ENCODE measurements at regions not wholly inside any gene's neighbourhood (a gene's known extent, or its start where the extent isn't known, plus 50 kb on each side); places are given as distances from the start of the nearest gene placed in this dataset.

DNA sequence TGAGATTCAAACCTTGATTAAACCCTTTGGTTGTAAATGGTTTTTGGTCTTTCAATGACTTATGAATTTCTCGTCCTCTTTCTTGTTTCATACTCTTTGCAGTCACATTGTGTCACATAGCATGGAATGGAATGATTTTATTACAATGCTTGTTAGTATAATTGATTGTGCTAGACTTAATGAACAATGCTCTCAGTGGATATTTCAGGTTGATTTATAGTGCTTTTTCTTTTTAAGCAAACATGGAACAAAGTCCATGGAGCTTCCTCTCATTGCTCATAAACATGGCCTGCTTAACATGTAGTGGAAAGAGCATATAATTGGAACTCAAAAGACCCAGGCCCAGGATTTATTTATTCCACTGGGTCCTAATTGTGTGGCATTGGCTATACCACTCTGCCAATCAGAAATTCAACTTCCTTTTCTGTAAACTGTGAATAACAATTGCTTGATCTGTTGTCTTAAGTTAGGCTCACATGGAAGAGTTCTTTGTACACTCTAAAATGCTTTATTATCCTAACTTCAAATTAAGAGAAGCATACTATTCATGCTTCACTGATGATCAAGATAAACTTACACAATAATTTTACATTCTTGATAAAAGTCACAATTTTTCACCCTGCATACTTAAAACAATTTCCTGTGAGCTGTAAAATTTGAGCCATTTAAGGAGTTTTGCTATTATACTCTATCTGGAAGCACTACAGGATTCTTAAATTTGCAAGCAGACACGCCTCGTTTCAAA is 370.5 kb upstream of the PDE3A start:
- no peak for DNase-seq
- Mint-ChIP-seq H3K27ac (ENCODE audit: unreplicated experiment) (no peak overlapping the region), H3K4me1 (ENCODE audit: low read depth, unreplicated experiment) (peaks cover 13% of the 10 kb centered on the region), H3K9me3 (ENCODE audit: unreplicated experiment) (peaks cover 10% of the 10 kb centered on the region), H3K27me3 (ENCODE audit: insufficient read depth, unreplicated experiment) (no peaks in the 10 kb centered on the region), H3K36me3 (ENCODE audit: insufficient read depth, unreplicated experiment) (no peaks in the 10 kb centered on the region), H3K4me3 (ENCODE audit: unreplicated experiment) (no peak overlapping the region)
- H3K36me3 ChIP-seq (ENCODE audit: control insufficient read depth, insufficient read depth, low read length), result no peaks in the 10 kb centered on the region
- H3K4me1 ChIP-seq, result peaks cover 34% of the 10 kb centered on the region
- ChIA-PET POLR2A (no interaction called here), CTCF (no interaction called here)
- no peak overlapping the region for H3K4me3 ChIP-seq (ENCODE audit: low read depth, low read length)
- no peaks in the 10 kb centered on the region for H3K9me3 ChIP-seq
- intact Hi-C loops (cut with micrococcal nuclease; ENCODE audit: unreplicated experiment), result loop anchor here (1.0 kb wide), 1 partner anchor 33 kb away; no protein-coding TSS in a partner anchor
- TF ChIP-seq, protein P1, sequence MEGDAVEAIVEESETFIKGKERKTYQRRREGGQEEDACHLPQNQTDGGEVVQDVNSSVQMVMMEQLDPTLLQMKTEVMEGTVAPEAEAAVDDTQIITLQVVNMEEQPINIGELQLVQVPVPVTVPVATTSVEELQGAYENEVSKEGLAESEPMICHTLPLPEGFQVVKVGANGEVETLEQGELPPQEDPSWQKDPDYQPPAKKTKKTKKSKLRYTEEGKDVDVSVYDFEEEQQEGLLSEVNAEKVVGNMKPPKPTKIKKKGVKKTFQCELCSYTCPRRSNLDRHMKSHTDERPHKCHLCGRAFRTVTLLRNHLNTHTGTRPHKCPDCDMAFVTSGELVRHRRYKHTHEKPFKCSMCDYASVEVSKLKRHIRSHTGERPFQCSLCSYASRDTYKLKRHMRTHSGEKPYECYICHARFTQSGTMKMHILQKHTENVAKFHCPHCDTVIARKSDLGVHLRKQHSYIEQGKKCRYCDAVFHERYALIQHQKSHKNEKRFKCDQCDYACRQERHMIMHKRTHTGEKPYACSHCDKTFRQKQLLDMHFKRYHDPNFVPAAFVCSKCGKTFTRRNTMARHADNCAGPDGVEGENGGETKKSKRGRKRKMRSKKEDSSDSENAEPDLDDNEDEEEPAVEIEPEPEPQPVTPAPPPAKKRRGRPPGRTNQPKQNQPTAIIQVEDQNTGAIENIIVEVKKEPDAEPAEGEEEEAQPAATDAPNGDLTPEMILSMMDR (IDR thresholded peaks at IDR 0.05; ENCODE audit: insufficient read depth in 1 of 2, low read depth in 1 of 2, low read length in 1 of 2, severe bottlenecking in 1 of 2, unreplicated experiment in 1 of 2), result no peak
- no TSS peak for BruUV-seq (replicated peaks)
- no peaks in the 10 kb centered on the region for H3K27me3 ChIP-seq (replicated peaks; ENCODE audit: control insufficient read depth, insufficient read depth, low read length)

DNA sequence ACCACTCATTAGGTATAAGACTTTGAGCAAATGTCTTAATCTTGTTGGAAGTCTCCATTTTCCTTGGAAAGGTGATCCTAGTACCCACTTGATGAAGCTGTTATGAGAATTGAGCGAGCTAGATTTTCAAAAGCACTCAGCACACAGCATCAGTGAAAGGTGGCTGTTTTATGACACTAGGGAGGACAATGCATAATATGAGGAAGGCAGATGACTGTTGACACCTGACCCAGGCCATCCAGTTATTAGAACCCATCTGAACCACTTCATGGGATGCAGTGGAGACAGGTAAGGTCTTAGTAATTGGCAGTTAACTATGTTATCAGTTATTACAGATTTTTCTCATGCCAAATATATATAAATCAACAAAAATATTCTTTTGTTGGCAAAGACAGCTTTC is 369.9 kb upstream of the PDE3A start:
- Mint-ChIP-seq H3K4me3 (ENCODE audit: unreplicated experiment) (no peak overlapping the region), H3K27ac (ENCODE audit: unreplicated experiment) (no peak overlapping the region), H3K27me3 (ENCODE audit: insufficient read depth, unreplicated experiment) (no peaks in the 10 kb centered on the region), H3K36me3 (ENCODE audit: insufficient read depth, unreplicated experiment) (no peaks in the 10 kb centered on the region), H3K9me3 (ENCODE audit: unreplicated experiment) (peaks cover 7% of the 10 kb centered on the region), H3K4me1 (ENCODE audit: low read depth, unreplicated experiment) (peaks cover 13% of the 10 kb centered on the region)
- no peak for DNase-seq
- Histone ChIP-seq H3K27me3 (replicated peaks; ENCODE audit: control insufficient read depth, insufficient read depth, low read length) (no peaks in the 10 kb centered on the region), H3K4me1 (peaks cover 34% of the 10 kb centered on the region), H3K9me3 (no peaks in the 10 kb centered on the region), H3K4me3 (ENCODE audit: low read depth, low read length) (no peak overlapping the region), H3K36me3 (ENCODE audit: control insufficient read depth, insufficient read depth, low read length) (no peaks in the 10 kb centered on the region)
- TF ChIP-seq, protein P1 (IDR thresholded peaks at IDR 0.05; ENCODE audit: insufficient read depth in 1 of 2, low read depth in 1 of 2, low read length in 1 of 2, severe bottlenecking in 1 of 2, unreplicated experiment in 1 of 2), result no peak
- CTCF ChIA-PET, result no interaction called here
- POLR2A ChIA-PET, result no interaction called here
- intact Hi-C loops (cut with micrococcal nuclease; ENCODE audit: unreplicated experiment), result loop anchor here (1.0 kb wide), 1 partner anchor 33 kb away; no protein-coding TSS in a partner anchor
- BruUV-seq (replicated peaks), result no TSS peak

DNA sequence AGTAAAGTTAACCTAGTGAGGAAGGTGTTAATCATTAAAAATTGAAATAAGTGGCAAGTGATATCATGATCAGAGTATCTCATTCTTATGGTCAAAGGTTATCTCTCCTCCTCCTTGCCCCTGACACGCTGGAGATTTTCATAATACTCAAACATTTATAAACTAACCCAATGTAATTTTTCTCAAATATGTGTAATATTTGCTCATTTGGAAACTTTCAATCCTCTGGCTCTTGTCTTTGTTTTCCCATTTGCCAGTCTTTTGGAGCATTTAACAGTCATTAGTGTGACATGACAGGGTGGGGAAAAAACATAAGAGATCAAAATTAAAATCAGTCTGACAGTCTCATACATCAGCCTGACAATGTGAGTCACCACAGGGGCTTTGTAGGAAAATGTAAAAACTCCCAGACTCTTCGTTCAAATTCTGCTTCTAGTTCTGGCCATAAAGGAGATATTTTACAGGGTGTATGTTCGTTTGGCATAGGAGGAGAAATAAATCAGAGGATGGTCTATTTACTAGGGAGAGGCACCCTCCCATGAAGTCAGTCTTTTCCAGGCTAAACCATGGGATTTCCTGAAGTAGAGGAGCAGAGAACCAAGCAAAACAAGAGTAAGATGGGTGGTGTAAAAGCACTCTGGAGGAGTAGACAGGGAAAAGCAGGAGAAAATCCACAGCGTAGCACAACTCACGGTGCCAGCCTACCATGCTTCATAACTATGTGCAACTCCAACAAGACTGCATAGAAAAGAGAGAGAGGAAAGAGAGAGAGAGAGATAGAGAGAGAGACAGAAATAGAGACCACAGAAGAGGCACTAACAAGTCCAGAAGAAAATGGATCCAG is 369.2 kb upstream of the PDE3A start:
- ChIA-PET POLR2A (no interaction called here), CTCF (no interaction called here)
- H3K9me3 ChIP-seq, result no peaks in the 10 kb centered on the region
- BruUV-seq (replicated peaks), result TSS peak; percentile 33
- Mint-ChIP-seq H3K4me3 (ENCODE audit: unreplicated experiment) (no peak overlapping the region), H3K4me1 (ENCODE audit: low read depth, unreplicated experiment) (peaks cover 13% of the 10 kb centered on the region), H3K27ac (ENCODE audit: unreplicated experiment) (no peak overlapping the region), H3K27me3 (ENCODE audit: insufficient read depth, unreplicated experiment) (no peaks in the 10 kb centered on the region), H3K36me3 (ENCODE audit: insufficient read depth, unreplicated experiment) (no peaks in the 10 kb centered on the region), H3K9me3 (ENCODE audit: unreplicated experiment) (no peaks in the 10 kb centered on the region)
- H3K4me3 ChIP-seq (ENCODE audit: low read depth, low read length), result no peak overlapping the region
- intact Hi-C loops (cut with micrococcal nuclease; ENCODE audit: unreplicated experiment), result loop anchor here (1.0 kb wide), 2 partner anchors 19 to 32 kb away; no protein-coding TSS in a partner anchor
- H3K36me3 ChIP-seq (ENCODE audit: control insufficient read depth, insufficient read depth, low read length), result no peaks in the 10 kb centered on the region
- H3K27me3 ChIP-seq (replicated peaks; ENCODE audit: control insufficient read depth, insufficient read depth, low read length), result no peaks in the 10 kb centered on the region
- TF ChIP-seq, protein P1 (IDR thresholded peaks at IDR 0.05; ENCODE audit: insufficient read depth in 1 of 2, low read depth in 1 of 2, low read length in 1 of 2, severe bottlenecking in 1 of 2, unreplicated experiment in 1 of 2), result no peak
- peaks cover 34% of the 10 kb centered on the region for H3K4me1 ChIP-seq
- no peak for DNase-seq
